Right lobe of liver (tissue), 6 donors: ENCODE measurements at regions not wholly inside any gene's neighbourhood (a gene's known extent, or its start where the extent isn't known, plus 50 kb on each side); places are given as distances from the start of the nearest gene placed in this dataset.

Experiments used
- ATAC-seq, 4 donors: fragments of 200-7000 bp; cut with Tn5 transposase; one replicate each; pipeline ENCODE4 v1.9.1; 2020; ENCODE audit warnings: mild to moderate bottlenecking in 4 of 4, moderate library complexity in 4 of 4
- DNase-seq, 3 donors: peaks; one replicate each; pipeline ENCODE4 v3.0.0-alpha.2; 2020
- H3K27ac ChIP-seq, 3 donors: fragments of 200-600 bp; one replicate each; pipeline ENCODE4 v1.8.0; 2022
- H3K27me3 ChIP-seq, 2 donors: fragments of 200-600 bp; one replicate each; pipeline ENCODE4 v1.8.0; 2022
- H3K36me3 ChIP-seq, 4 donors: fragments of 200-600 bp; sonication (generic) in 1 of 4; one replicate each; pipeline versions ENCODE4 v1.5.1 to v1.8.0; 2017 to 2022; ENCODE audit warnings: control low read depth in 1 of 4
- H3K4me1 ChIP-seq, 4 donors: fragments of 200-600 bp; sonication (generic) in 1 of 4; one replicate each; pipeline versions ENCODE4 v1.5.1 to v1.8.0; 2017 to 2022; ENCODE audit warnings: control low read depth in 1 of 4
- H3K4me3 ChIP-seq, 3 donors: fragments of 200-600 bp; one replicate each; pipeline ENCODE4 v1.8.0; 2022
- H3K9me3 ChIP-seq, 4 donors: fragments of 200-600 bp; sonication (generic) in 1 of 4; one replicate each; pipeline versions ENCODE4 v1.5.1 to v1.8.0; 2017 to 2022; ENCODE audit warnings: control low read depth in 1 of 4
- POLR2A ChIP-seq: fragments of 450-650 bp; IDR thresholded peaks from one replicate; pipeline ENCODE4 v1.6.1; 2017; ENCODE audit warnings: antibody characterized with exemption, mild to moderate bottlenecking
- WGBS: methylation state at CpG from one replicate; pipeline ENCODE4 v1.1.6; 2018; ENCODE audit warnings: low coverage, low lambda C conversion rate; ENCODE audit not compliant: insufficient coverage; ENCODE audit errors: missing lambda C conversion rate; 5-methylcytosine and 5-hydroxymethylcytosine counted together
- intact Hi-C, 2 donors: fragments of 100-400 bp; cut with DNase I; formaldehyde crosslinking; loops; one replicate each; pipeline versions ENCODE4 v1.11.2 to v1.14.1; 2022
- TF ChIP-seq, protein P1 (sequence below), 4 donors: fragments of 200-600 bp in 3 of 4; fragments of 450-650 bp in 1 of 4; IDR thresholded peaks; one replicate each; pipeline versions ENCODE4 v1.5.1 to v1.8.0; 2016 to 2022; ENCODE audit warnings: antibody characterized with exemption in 4 of 4, mild to moderate bottlenecking in 2 of 4
- donor health status: DM: no; HTN: yes; CAD: no.
- donor health status: DM: no; HTN: no; CAD: no.
- donor health status: DM: no; HTN: no; CAD: no.
- donor health status: DM: no; HTN: yes; CAD: no.
- donor health status: DM: no; HTN: yes; CAD: no.

DNA sequence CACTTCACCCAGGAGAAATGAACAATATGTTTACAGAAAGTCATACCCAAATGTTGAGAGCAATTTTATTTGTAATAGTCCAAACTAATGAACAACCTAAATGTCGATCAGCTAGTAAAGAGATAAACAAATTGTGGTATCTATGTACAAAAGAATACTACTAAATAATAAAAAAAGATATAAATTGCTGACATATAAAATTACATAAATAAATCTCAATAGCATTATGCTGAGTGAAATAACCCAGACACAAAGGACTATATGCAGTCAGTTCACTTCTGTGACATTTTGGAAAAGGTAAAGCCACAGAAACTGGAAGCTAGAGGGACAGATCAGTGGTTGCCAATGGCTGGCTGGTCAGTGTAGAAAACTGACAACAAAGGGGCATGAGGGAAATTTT lies 346.0 kb upstream of the PCDH20 start:
- ATAC-seq (no peak), DNase-seq (no peak)
- H3K27me3 ChIP-seq = no peaks in the 10 kb centered on the region
- intact Hi-C loops = no loop called here
- WGBS = 42% methylated on average over 1 of the region's 1 CpG
- H3K36me3 ChIP-seq = no peaks in the 10 kb centered on the region
- no peaks in the 10 kb centered on the region for H3K9me3 ChIP-seq
- H3K4me3 ChIP-seq = no peak overlapping the region
- no peaks in the 10 kb centered on the region for H3K4me1 ChIP-seq
- no peak for TF ChIP-seq POLR2A
- TF ChIP-seq, protein P1, sequence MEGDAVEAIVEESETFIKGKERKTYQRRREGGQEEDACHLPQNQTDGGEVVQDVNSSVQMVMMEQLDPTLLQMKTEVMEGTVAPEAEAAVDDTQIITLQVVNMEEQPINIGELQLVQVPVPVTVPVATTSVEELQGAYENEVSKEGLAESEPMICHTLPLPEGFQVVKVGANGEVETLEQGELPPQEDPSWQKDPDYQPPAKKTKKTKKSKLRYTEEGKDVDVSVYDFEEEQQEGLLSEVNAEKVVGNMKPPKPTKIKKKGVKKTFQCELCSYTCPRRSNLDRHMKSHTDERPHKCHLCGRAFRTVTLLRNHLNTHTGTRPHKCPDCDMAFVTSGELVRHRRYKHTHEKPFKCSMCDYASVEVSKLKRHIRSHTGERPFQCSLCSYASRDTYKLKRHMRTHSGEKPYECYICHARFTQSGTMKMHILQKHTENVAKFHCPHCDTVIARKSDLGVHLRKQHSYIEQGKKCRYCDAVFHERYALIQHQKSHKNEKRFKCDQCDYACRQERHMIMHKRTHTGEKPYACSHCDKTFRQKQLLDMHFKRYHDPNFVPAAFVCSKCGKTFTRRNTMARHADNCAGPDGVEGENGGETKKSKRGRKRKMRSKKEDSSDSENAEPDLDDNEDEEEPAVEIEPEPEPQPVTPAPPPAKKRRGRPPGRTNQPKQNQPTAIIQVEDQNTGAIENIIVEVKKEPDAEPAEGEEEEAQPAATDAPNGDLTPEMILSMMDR (IDR thresholded peaks at IDR 0.05) = no peak
- no peak overlapping the region for H3K27ac ChIP-seq

DNA sequence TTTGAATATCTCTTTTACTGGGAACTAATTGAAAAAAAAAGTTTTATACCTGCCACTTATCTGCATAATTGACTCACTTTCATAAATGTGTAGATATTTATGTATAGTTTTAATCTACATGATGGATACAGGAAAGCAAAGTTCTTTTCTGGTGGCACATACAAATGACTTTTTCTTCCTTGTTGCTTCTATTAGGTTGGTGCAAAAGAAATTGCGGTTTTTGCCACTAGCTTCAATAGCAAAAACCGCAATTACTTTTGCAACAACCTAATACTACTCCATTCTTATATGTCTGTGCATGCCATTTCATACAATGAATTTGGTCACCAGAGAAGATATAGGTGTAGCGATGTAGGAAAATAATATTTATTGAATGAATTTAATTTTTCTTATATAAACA lies 344.5 kb upstream of the PCDH20 start:
- ATAC-seq (no peak), DNase-seq (no peak)
- Histone ChIP-seq H3K4me1 (no peaks in the 10 kb centered on the region), H3K27me3 (no peaks in the 10 kb centered on the region), H3K36me3 (no peaks in the 10 kb centered on the region), H3K27ac (no peak overlapping the region), H3K4me3 (no peak overlapping the region), H3K9me3 (no peaks in the 10 kb centered on the region)
- intact Hi-C loops = no loop called here
- no peak for TF ChIP-seq POLR2A
- TF ChIP-seq, protein P1 (IDR thresholded peaks at IDR 0.05) = no peak
- WGBS = 69% methylated on average over 3 of the region's 3 CpGs

DNA sequence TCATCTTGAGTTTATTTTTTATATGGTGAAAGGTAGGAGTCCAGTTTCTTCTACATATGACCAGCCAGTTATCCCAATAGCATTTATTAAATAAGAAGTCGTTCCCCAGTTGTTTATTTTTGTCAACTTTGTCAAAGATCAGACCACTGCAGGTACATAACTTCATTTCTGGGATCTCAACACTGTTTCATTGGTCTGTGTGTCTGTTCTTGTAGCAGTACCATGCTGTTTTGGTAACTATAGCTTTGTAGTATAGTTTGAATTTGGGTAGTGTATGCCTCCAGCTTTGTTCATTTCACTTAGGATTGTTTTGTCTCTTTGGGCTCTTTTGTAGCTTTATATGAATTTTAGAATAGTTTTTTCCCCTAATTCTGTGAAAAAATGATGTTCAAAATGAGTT lies 340.4 kb upstream of the PCDH20 start:
- TF ChIP-seq, protein P1 (IDR thresholded peaks at IDR 0.05) = no peak
- no peak overlapping the region for H3K4me3 ChIP-seq
- ATAC-seq = no peak
- H3K4me1 ChIP-seq = no peaks in the 10 kb centered on the region
- intact Hi-C loops = no loop called here
- no peak for DNase-seq
- H3K27ac ChIP-seq = no peak overlapping the region
- no peaks in the 10 kb centered on the region for H3K27me3 ChIP-seq
- 18% methylated on average over 1 of the region's 1 CpG for WGBS
- no peaks in the 10 kb centered on the region for H3K36me3 ChIP-seq
- H3K9me3 ChIP-seq = no peaks in the 10 kb centered on the region

DNA sequence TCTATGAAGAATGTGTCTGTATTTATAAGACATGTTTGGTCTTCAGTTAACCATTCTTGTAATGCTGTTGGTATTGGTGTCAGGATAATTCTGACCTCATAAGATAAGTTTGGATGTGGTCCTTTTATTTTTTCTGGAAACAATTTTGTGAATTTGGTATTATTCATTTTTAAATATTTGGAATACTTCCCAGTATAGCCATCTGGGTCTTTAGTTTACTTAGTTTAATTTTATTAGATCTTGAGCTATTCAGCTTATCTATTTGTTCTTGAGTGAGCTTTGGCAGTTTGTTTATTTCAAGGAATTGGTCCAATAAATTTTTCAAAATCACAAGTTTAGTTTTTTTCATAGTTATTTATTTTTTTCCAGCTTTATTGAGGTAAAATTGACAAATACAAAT lies 335.4 kb upstream of the PCDH20 start:
- TF ChIP-seq, protein P1 (IDR thresholded peaks at IDR 0.05) = no peak
- no peak for TF ChIP-seq POLR2A
- Histone ChIP-seq H3K27me3 (no peaks in the 10 kb centered on the region), H3K27ac (no peak overlapping the region), H3K4me3 (no peak overlapping the region), H3K4me1 (no peaks in the 10 kb centered on the region), H3K9me3 (no peaks in the 10 kb centered on the region), H3K36me3 (no peaks in the 10 kb centered on the region)
- DNase-seq (no peak), ATAC-seq (no peak)
- intact Hi-C loops = no loop called here

DNA sequence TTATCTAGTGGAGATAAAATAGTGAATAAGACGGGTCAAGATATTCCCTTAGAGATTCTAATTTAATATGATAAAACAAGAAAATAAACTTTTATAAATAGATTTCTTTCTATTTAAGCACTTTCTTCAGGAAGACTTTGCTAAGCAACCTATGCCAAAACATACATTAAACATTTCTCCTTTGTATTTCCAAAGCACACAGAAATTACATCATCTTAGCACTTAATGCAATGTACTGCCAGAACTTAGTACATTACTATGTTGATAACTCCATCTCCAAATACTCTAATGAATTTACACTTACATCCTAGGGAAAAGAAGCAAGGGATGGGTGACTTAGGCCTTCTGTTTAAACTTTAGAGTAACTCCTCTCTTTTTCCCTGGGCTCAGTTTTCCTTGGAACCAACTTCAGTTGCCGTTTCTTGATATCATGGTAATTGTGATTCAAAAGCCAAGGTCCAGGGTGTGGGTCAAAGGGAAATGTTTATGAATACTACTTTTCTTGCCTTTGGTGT lies 322.6 kb upstream of the PCDH20 start:
- no peak for ATAC-seq
- TF ChIP-seq POLR2A = no peak
- TF ChIP-seq, protein P1 (IDR thresholded peaks at IDR 0.05) = no peak

More for the DNA sequence above, 322.6 kb upstream of the PCDH20 start:
- no peaks in the 10 kb centered on the region for H3K27me3 ChIP-seq
- intact Hi-C loops = no loop called here
- no peaks in the 10 kb centered on the region for H3K4me1 ChIP-seq
- no peaks in the 10 kb centered on the region for H3K9me3 ChIP-seq
- no peak for DNase-seq
- no peaks in the 10 kb centered on the region for H3K36me3 ChIP-seq
- H3K4me3 ChIP-seq = no peak overlapping the region
- WGBS = 39% methylated on average over 2 of the region's 2 CpGs
- no peak overlapping the region for H3K27ac ChIP-seq
